ENCODE measurements at regions not wholly inside any gene's neighbourhood (a gene's known extent, or its start where the extent isn't known, plus 50 kb on each side); places are given as distances from the start of the nearest gene placed in this dataset.

- Histone ChIP-seq H3K79me2 (ENCODE audit: control insufficient read depth, insufficient read depth, low read length, poor library complexity) (no peaks in the 10 kb centered on the region), H3K36me3 (ENCODE audit: control insufficient read depth in 1 of 2, insufficient read depth in 2 of 2, low read length in 2 of 2) (no peaks in the 10 kb centered on the region), H3K14ac (ENCODE audit: low read length) (no peak overlapping the region), H2BK12ac (ENCODE audit: low read length) (no peak overlapping the region), H4K12ac (ENCODE audit: low read depth, low read length) (no peak overlapping the region), H3K27ac (ENCODE audit: low read depth, low read length) (no peak overlapping the region), H3K23ac (ENCODE audit: low read length) (no peak overlapping the region), H3K9me3 (ENCODE audit: insufficient read depth, low read depth, low read length) (peaks cover 2% of the 10 kb centered on the region), H3K4me1 (ENCODE audit: control insufficient read depth in 1 of 2, insufficient read depth in 2 of 2, low read length in 2 of 2) (no peaks in the 10 kb centered on the region), H3K4ac (ENCODE audit: low read depth, low read length) (no peak overlapping the region), H3K18ac (ENCODE audit: low read length) (no peak overlapping the region), H3K9ac (ENCODE audit: low read length) (no peak overlapping the region), H2BK120ac (ENCODE audit: insufficient read depth, low read length, poor library complexity) (no peak overlapping the region), H3K79me1 (ENCODE audit: low read length) (no peaks in the 10 kb centered on the region), H3K4me3 (ENCODE audit: low read depth, low read length) (no peak overlapping the region), H3K27me3 (ENCODE audit: insufficient read depth, low read length) (no peaks in the 10 kb centered on the region), H2AK5ac (ENCODE audit: low read length) (no peak overlapping the region), H2AFZ (ENCODE audit: insufficient read depth, low read length, poor library complexity) (no peak overlapping the region), H2BK5ac (ENCODE audit: low read depth, low read length, poor library complexity) (no peak overlapping the region), H4K91ac (ENCODE audit: low read depth, low read length) (no peak overlapping the region), H4K8ac (ENCODE audit: low read depth, low read length) (no peak overlapping the region), H3K4me2 (ENCODE audit: low read length) (no peak overlapping the region)
- no CpG with 5 or more reads among the region's 7 CpGs for WGBS (ENCODE audit: extremely low coverage, insufficient coverage, insufficient read length)
- DNase-seq: no peak
Observed at GRCh38 chr14:99078426-99078825, 193.6 kb downstream of the BCL11B start.

- Histone ChIP-seq H3K79me2 (ENCODE audit: control insufficient read depth, insufficient read depth, low read length, poor library complexity) (no peaks in the 10 kb centered on the region), H3K36me3 (ENCODE audit: control insufficient read depth in 1 of 2, insufficient read depth in 2 of 2, low read length in 2 of 2) (no peaks in the 10 kb centered on the region), H3K9ac (ENCODE audit: low read length) (no peak overlapping the region), H3K4ac (ENCODE audit: low read depth, low read length) (no peak overlapping the region), H3K9me3 (ENCODE audit: insufficient read depth, low read depth, low read length) (peaks cover 2% of the 10 kb centered on the region), H3K4me2 (ENCODE audit: low read length) (no peak overlapping the region), H3K4me3 (ENCODE audit: low read depth, low read length) (no peak overlapping the region), H2BK5ac (ENCODE audit: low read depth, low read length, poor library complexity) (no peak overlapping the region), H3K23ac (ENCODE audit: low read length) (no peak overlapping the region), H4K91ac (ENCODE audit: low read depth, low read length) (no peak overlapping the region), H3K79me1 (ENCODE audit: low read length) (no peaks in the 10 kb centered on the region), H2BK12ac (ENCODE audit: low read length) (no peak overlapping the region), H4K8ac (ENCODE audit: low read depth, low read length) (no peak overlapping the region), H3K14ac (ENCODE audit: low read length) (no peak overlapping the region), H4K12ac (ENCODE audit: low read depth, low read length) (no peak overlapping the region), H2AK5ac (ENCODE audit: low read length) (no peak overlapping the region), H3K27ac (ENCODE audit: low read depth, low read length) (no peak overlapping the region), H3K4me1 (ENCODE audit: control insufficient read depth in 1 of 2, insufficient read depth in 2 of 2, low read length in 2 of 2) (no peaks in the 10 kb centered on the region), H3K18ac (ENCODE audit: low read length) (no peak overlapping the region), H2BK120ac (ENCODE audit: insufficient read depth, low read length, poor library complexity) (no peak overlapping the region), H2AFZ (ENCODE audit: insufficient read depth, low read length, poor library complexity) (no peak overlapping the region), H3K27me3 (ENCODE audit: insufficient read depth, low read length) (no peaks in the 10 kb centered on the region)
- no peak for DNase-seq
- no CpG with 5 or more reads among the region's 9 CpGs for WGBS (ENCODE audit: extremely low coverage, insufficient coverage, insufficient read length)
Observed at GRCh38 chr14:99079061-99079727, 192.8 kb downstream of the BCL11B start.

- no peak overlapping the region for H3K9ac ChIP-seq (ENCODE audit: low read length)
- H3K4ac ChIP-seq (ENCODE audit: low read depth, low read length): no peak overlapping the region
- WGBS (ENCODE audit: extremely low coverage, insufficient coverage, insufficient read length): no CpG with 5 or more reads among the region's 3 CpGs
- no peak for DNase-seq
- H3K27ac ChIP-seq (ENCODE audit: low read depth, low read length): no peak overlapping the region
- H3K18ac ChIP-seq (ENCODE audit: low read length): no peak overlapping the region
- no peak overlapping the region for H2BK120ac ChIP-seq (ENCODE audit: insufficient read depth, low read length, poor library complexity)
- no peak overlapping the region for H3K4me2 ChIP-seq (ENCODE audit: low read length)
- no peak overlapping the region for H4K12ac ChIP-seq (ENCODE audit: low read depth, low read length)
- H3K79me1 ChIP-seq (ENCODE audit: low read length): no peaks in the 10 kb centered on the region
- H3K27me3 ChIP-seq (ENCODE audit: insufficient read depth, low read length): no peaks in the 10 kb centered on the region
- no peaks in the 10 kb centered on the region for H3K79me2 ChIP-seq (ENCODE audit: control insufficient read depth, insufficient read depth, low read length, poor library complexity)
- H3K4me1 ChIP-seq (ENCODE audit: control insufficient read depth in 1 of 2, insufficient read depth in 2 of 2, low read length in 2 of 2): no peaks in the 10 kb centered on the region
- no peak overlapping the region for H2AFZ ChIP-seq (ENCODE audit: insufficient read depth, low read length, poor library complexity)
- H2BK5ac ChIP-seq (ENCODE audit: low read depth, low read length, poor library complexity): no peak overlapping the region
- H3K36me3 ChIP-seq (ENCODE audit: control insufficient read depth in 1 of 2, insufficient read depth in 2 of 2, low read length in 2 of 2): no peaks in the 10 kb centered on the region
- H3K4me3 ChIP-seq (ENCODE audit: low read depth, low read length): no peak overlapping the region
- no peak overlapping the region for H4K8ac ChIP-seq (ENCODE audit: low read depth, low read length)
- H2BK12ac ChIP-seq (ENCODE audit: low read length): no peak overlapping the region
- no peak overlapping the region for H3K23ac ChIP-seq (ENCODE audit: low read length)
- H2AK5ac ChIP-seq (ENCODE audit: low read length): no peak overlapping the region
- no peak overlapping the region for H3K14ac ChIP-seq (ENCODE audit: low read length)
- H4K91ac ChIP-seq (ENCODE audit: low read depth, low read length): no peak overlapping the region
- peaks cover 2% of the 10 kb centered on the region for H3K9me3 ChIP-seq (ENCODE audit: insufficient read depth, low read depth, low read length)
Observed at GRCh38 chr14:99080306-99080705, 191.7 kb downstream of the BCL11B start.

DNA sequence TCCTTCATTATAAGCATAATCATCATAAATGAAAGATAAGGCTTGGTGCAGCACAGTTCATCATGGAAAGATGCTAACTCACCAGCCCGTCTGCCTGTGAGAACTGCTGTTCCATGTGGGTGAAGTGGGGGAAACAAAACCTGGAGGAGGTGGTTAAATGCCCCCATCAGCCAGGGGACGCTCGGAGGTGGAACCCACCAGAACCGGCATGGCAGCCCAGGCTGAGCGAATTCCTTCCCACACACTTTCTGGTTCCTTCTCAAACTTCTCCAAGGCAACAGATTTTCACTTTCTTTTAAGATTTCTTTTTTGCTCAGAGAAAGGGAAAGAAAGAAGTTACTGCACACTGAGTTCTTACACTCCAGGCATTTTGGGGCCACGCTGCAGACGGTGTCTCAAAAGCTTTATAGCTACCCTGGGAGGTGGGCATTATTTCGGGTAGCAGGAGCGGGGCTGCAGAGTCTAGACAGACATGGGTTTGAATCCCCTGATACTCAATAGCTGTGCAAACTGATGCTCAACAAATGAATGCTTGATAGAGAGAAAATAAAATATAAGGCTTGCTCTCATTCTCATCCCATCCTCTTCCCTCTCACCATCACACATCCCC is 190.7 kb downstream of the BCL11B start:
- H3K79me2 ChIP-seq (ENCODE audit: control insufficient read depth, insufficient read depth, low read length, poor library complexity): no peaks in the 10 kb centered on the region
- no peaks in the 10 kb centered on the region for H3K79me1 ChIP-seq (ENCODE audit: low read length)
- no peak overlapping the region for H2AFZ ChIP-seq (ENCODE audit: insufficient read depth, low read length, poor library complexity)
- no peak for DNase-seq
- no peak overlapping the region for H3K4ac ChIP-seq (ENCODE audit: low read depth, low read length)
- no peak overlapping the region for H3K9ac ChIP-seq (ENCODE audit: low read length)
- no peak overlapping the region for H2BK120ac ChIP-seq (ENCODE audit: insufficient read depth, low read length, poor library complexity)
- no peak overlapping the region for H4K12ac ChIP-seq (ENCODE audit: low read depth, low read length)
- H3K4me2 ChIP-seq (ENCODE audit: low read length): no peak overlapping the region
- no peak overlapping the region for H3K14ac ChIP-seq (ENCODE audit: low read length)
- no peak overlapping the region for H2BK5ac ChIP-seq (ENCODE audit: low read depth, low read length, poor library complexity)
- H4K91ac ChIP-seq (ENCODE audit: low read depth, low read length): no peak overlapping the region
- H3K18ac ChIP-seq (ENCODE audit: low read length): no peak overlapping the region
- H3K36me3 ChIP-seq (ENCODE audit: control insufficient read depth in 1 of 2, insufficient read depth in 2 of 2, low read length in 2 of 2): no peaks in the 10 kb centered on the region
- no peak overlapping the region for H3K4me3 ChIP-seq (ENCODE audit: low read depth, low read length)
- H3K27me3 ChIP-seq (ENCODE audit: insufficient read depth, low read length): no peaks in the 10 kb centered on the region
- H2AK5ac ChIP-seq (ENCODE audit: low read length): no peak overlapping the region
- no peak overlapping the region for H3K27ac ChIP-seq (ENCODE audit: low read depth, low read length)
- H3K4me1 ChIP-seq (ENCODE audit: control insufficient read depth in 1 of 2, insufficient read depth in 2 of 2, low read length in 2 of 2): no peaks in the 10 kb centered on the region
- H3K23ac ChIP-seq (ENCODE audit: low read length): no peak overlapping the region
- no CpG with 5 or more reads among the region's 9 CpGs for WGBS (ENCODE audit: extremely low coverage, insufficient coverage, insufficient read length)
- no peak overlapping the region for H4K8ac ChIP-seq (ENCODE audit: low read depth, low read length)
- peaks cover 2% of the 10 kb centered on the region for H3K9me3 ChIP-seq (ENCODE audit: insufficient read depth, low read depth, low read length)
- no peak overlapping the region for H2BK12ac ChIP-seq (ENCODE audit: low read length)
